ENCODE measurements at regions not wholly inside any gene's neighbourhood (a gene's known extent, or its start where the extent isn't known, plus 50 kb on each side); places are given as distances from the start of the nearest gene placed in this dataset.

- Histone ChIP-seq H3K4me3 (no peak overlapping the region), H3K27ac (replicated peaks in 1 of 4) (no peak overlapping the region), H3K9me3 (peaks cover 0 to 27% (median 5%) of the 10 kb centered on the region in 4 donors), H3K4me1 (no peaks in the 10 kb centered on the region), H3K36me3 (no peaks in the 10 kb centered on the region), H3K27me3 (no peaks in the 10 kb centered on the region)
- TF ChIP-seq POLR2A (IDR thresholded peaks at IDR 0.05; ENCODE audit: low read depth), result no peak
- DNase-seq (ENCODE audit: extremely low spot score), result no peak
- intact Hi-C loops (cut with DNase I), result no loop called here
Observed at GRCh38 chr1:199766218-199766792, 261.2 kb upstream of the NR5A2 start.

DNA sequence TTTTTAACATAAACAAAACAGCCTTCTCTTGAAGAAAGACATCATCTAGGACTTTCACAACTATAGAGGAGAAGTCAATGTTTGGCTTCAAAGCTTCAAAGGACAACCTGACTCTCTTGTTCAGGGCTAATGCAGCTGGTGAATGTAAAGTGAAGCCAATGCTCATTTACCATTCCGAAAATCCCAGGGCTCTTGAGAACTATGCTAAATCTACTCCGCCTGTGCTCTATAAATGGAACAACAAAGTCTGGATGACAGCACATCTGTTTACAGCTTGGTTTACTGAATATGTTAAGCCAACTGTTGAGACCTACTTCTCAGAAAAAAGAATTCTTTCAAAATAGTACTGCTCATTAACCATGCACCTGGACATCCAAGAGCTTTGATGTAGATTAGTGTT is 259.8 kb upstream of the NR5A2 start:
- DNase-seq (ENCODE audit: extremely low spot score), result no peak
- Histone ChIP-seq H3K4me1 (no peaks in the 10 kb centered on the region), H3K36me3 (no peaks in the 10 kb centered on the region), H3K27ac (replicated peaks in 1 of 4) (no peak overlapping the region), H3K27me3 (no peaks in the 10 kb centered on the region), H3K9me3 (peaks cover 0 to 27% (median 5%) of the 10 kb centered on the region in 4 donors), H3K4me3 (no peak overlapping the region)
- intact Hi-C loops (cut with DNase I), result no loop called here
- 93% methylated on average over 2 of the region's 2 CpGs for WGBS
- TF ChIP-seq EP300 (IDR thresholded peaks at IDR 0.05) (no peak), POLR2A (IDR thresholded peaks at IDR 0.05; ENCODE audit: low read depth) (no peak), POLR2AphosphoS5 (IDR thresholded peaks at IDR 0.05) (no peak)
- TF ChIP-seq, protein P1, sequence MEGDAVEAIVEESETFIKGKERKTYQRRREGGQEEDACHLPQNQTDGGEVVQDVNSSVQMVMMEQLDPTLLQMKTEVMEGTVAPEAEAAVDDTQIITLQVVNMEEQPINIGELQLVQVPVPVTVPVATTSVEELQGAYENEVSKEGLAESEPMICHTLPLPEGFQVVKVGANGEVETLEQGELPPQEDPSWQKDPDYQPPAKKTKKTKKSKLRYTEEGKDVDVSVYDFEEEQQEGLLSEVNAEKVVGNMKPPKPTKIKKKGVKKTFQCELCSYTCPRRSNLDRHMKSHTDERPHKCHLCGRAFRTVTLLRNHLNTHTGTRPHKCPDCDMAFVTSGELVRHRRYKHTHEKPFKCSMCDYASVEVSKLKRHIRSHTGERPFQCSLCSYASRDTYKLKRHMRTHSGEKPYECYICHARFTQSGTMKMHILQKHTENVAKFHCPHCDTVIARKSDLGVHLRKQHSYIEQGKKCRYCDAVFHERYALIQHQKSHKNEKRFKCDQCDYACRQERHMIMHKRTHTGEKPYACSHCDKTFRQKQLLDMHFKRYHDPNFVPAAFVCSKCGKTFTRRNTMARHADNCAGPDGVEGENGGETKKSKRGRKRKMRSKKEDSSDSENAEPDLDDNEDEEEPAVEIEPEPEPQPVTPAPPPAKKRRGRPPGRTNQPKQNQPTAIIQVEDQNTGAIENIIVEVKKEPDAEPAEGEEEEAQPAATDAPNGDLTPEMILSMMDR (IDR thresholded peaks at IDR 0.05), result no peak

GRCh38 chr1:199774433-199775089 is 252.9 kb upstream of the NR5A2 start:
- 35% methylated on average over 1 of the region's 1 CpG for WGBS
- no peak for TF ChIP-seq POLR2A (IDR thresholded peaks at IDR 0.05; ENCODE audit: low read depth)
- no peak for TF ChIP-seq POLR2AphosphoS5 (IDR thresholded peaks at IDR 0.05)
- TF ChIP-seq, protein P1 (IDR thresholded peaks at IDR 0.05), result no peak
- TF ChIP-seq EP300 (IDR thresholded peaks at IDR 0.05), result no peak

GRCh38 chr1:199776768-199777497 is 250.6 kb upstream of the NR5A2 start:
- Histone ChIP-seq H3K36me3 (no peaks in the 10 kb centered on the region), H3K4me3 (no peak overlapping the region), H3K9me3 (no peaks in the 10 kb centered on the region), H3K27ac (replicated peaks in 1 of 4) (no peak overlapping the region), H3K4me1 (no peaks in the 10 kb centered on the region), H3K27me3 (no peaks in the 10 kb centered on the region)
- DNase-seq (ENCODE audit: extremely low spot score), result no peak
- intact Hi-C loops (cut with DNase I), result no loop called here
- WGBS, result 77% methylated on average over 1 of the region's 1 CpG
- TF ChIP-seq, protein P1 (IDR thresholded peaks at IDR 0.05), result no peak
- TF ChIP-seq POLR2A (IDR thresholded peaks at IDR 0.05; ENCODE audit: low read depth) (no peak), EP300 (IDR thresholded peaks at IDR 0.05) (no peak), POLR2AphosphoS5 (IDR thresholded peaks at IDR 0.05) (no peak)

More at GRCh38 chr1:199774433-199775089, 252.9 kb upstream of the NR5A2 start:
- no peaks in the 10 kb centered on the region for H3K9me3 ChIP-seq
- intact Hi-C loops (cut with DNase I), result no loop called here
- H3K4me1 ChIP-seq, result no peaks in the 10 kb centered on the region
- no peaks in the 10 kb centered on the region for H3K27me3 ChIP-seq
- no peaks in the 10 kb centered on the region for H3K36me3 ChIP-seq
- no peak overlapping the region for H3K4me3 ChIP-seq
- H3K27ac ChIP-seq (replicated peaks in 1 of 4), result no peak overlapping the region
- no peak for DNase-seq (ENCODE audit: extremely low spot score)

DNA sequence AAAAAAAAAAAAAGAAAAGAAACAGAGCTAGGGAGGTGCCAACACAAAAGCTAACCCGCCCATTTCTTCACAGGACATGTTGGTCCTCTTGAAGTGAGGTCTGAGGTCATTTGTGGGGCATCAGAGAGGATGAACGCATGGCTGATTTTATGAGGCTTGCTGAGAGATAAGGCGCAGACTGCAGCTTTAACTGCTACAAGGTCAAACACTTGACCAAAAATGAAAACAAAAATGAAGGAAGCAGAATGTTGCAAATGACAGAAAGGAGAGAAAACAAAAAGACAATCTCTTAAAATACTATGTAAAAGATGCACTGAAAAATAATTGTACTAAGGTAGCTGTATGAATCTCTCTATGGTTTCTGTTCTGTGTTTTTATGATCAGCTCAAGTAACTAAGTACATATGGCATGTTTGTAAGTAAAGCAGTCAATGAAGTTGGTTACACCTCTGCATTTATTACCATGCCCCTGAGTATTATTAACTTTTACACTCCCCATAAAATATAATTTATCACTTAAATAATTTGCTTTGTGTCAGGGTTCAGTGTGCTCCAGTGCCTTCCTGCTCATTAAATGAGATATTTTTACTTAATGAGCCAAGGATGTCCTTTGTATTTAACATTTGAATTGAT is 249.1 kb upstream of the NR5A2 start:
- Histone ChIP-seq H3K9me3 (no peaks in the 10 kb centered on the region), H3K36me3 (no peaks in the 10 kb centered on the region), H3K4me1 (no peaks in the 10 kb centered on the region), H3K27me3 (no peaks in the 10 kb centered on the region), H3K4me3 (no peak overlapping the region), H3K27ac (replicated peaks in 1 of 4) (no peak overlapping the region)
- TF ChIP-seq POLR2A (IDR thresholded peaks at IDR 0.05; ENCODE audit: low read depth), result no peak
- no peak for TF ChIP-seq EP300 (IDR thresholded peaks at IDR 0.05)
- TF ChIP-seq, protein P1 (IDR thresholded peaks at IDR 0.05), result no peak
- TF ChIP-seq POLR2AphosphoS5 (IDR thresholded peaks at IDR 0.05), result no peak
- intact Hi-C loops (cut with DNase I), result no loop called here
- 81% methylated on average over 3 of the region's 3 CpGs for WGBS
- no peak for DNase-seq (ENCODE audit: extremely low spot score)
